Astrocyte (in vitro differentiated cells and primary cell): ENCODE measurements at regions not wholly inside any gene's neighbourhood (a gene's known extent, or its start where the extent isn't known, plus 50 kb on each side); places are given as distances from the start of the nearest gene placed in this dataset.

Source experiments
- DNase-seq: peaks from one replicate; pipeline ENCODE4 v3.0.0-alpha.2; 2010; ENCODE audit warnings: low read depth
- FAIRE-seq: peaks from 2 replicates; lab custom pipeline; 2011; peaks lifted over from hg19 to GRCh38; lab: Jason Lieb, UNC
- H2AFZ ChIP-seq: 2 replicates; pipeline ENCODE4 v1.6.0; 2012; ENCODE audit warnings: low read depth, low read length, inconsistent platforms
- H3K27ac ChIP-seq: 2 replicates; pipeline ENCODE4 v1.5.1; 2011; ENCODE audit warnings: low read depth, low read length, inconsistent platforms
- H3K27me3 ChIP-seq: 2 replicates; pipeline ENCODE4 v1.6.0; 2011; ENCODE audit warnings: low read length, inconsistent platforms; ENCODE audit not compliant: insufficient read depth
- H3K36me3 ChIP-seq: 2 replicates; pipeline ENCODE4 v1.5.1; 2011; ENCODE audit warnings: low read length, inconsistent platforms; ENCODE audit not compliant: insufficient read depth
- H3K4me1 ChIP-seq: 2 replicates; pipeline ENCODE4 v1.5.1; 2011; ENCODE audit warnings: low read length, inconsistent platforms; ENCODE audit not compliant: insufficient read depth
- H3K4me2 ChIP-seq: 2 replicates; pipeline ENCODE4 v1.6.0; 2012; ENCODE audit warnings: low read length, inconsistent platforms
- H3K4me3 ChIP-seq: 2 replicates; pipeline ENCODE4 v1.5.1; 2011; ENCODE audit warnings: low read depth, mild to moderate bottlenecking, low read length, inconsistent platforms; ENCODE audit not compliant: insufficient read depth
- H3K79me2 ChIP-seq: 2 replicates; pipeline ENCODE4 v1.6.0; 2012; ENCODE audit warnings: mild to moderate bottlenecking, low read length, inconsistent platforms; ENCODE audit not compliant: insufficient read depth
- H3K9ac ChIP-seq: 2 replicates; pipeline ENCODE4 v1.6.0; 2012; ENCODE audit warnings: mild to moderate bottlenecking, low read length, inconsistent platforms
- H3K9me3 ChIP-seq: 2 replicates; pipeline ENCODE4 v1.5.1; 2012; ENCODE audit warnings: low read depth, mild to moderate bottlenecking, low read length, inconsistent platforms; ENCODE audit not compliant: insufficient read depth
- H4K20me1 ChIP-seq: 2 replicates; pipeline ENCODE4 v1.6.0; 2012; ENCODE audit warnings: low read length, inconsistent platforms; ENCODE audit not compliant: insufficient read depth
- H3K27ac Mint-ChIP-seq: one replicate; pipeline ENCODE4 v1.8.0; 2021; ENCODE audit warnings: mild to moderate bottlenecking, mixed read lengths; ENCODE audit not compliant: unreplicated experiment
- H3K27me3 Mint-ChIP-seq: one replicate; pipeline ENCODE4 v1.8.0; 2021; ENCODE audit warnings: low read depth, mixed read lengths; ENCODE audit not compliant: unreplicated experiment
- H3K36me3 Mint-ChIP-seq: one replicate; pipeline ENCODE4 v1.8.0; 2021; ENCODE audit warnings: low read depth, mixed read lengths; ENCODE audit not compliant: unreplicated experiment
- H3K4me1 Mint-ChIP-seq: one replicate; pipeline ENCODE4 v1.8.0; 2021; ENCODE audit warnings: low read depth, mixed read lengths; ENCODE audit not compliant: unreplicated experiment
- H3K4me3 Mint-ChIP-seq: one replicate; pipeline ENCODE4 v1.8.0; 2021; ENCODE audit warnings: mild to moderate bottlenecking, moderate library complexity, mixed read lengths; ENCODE audit not compliant: unreplicated experiment
- H3K9me3 Mint-ChIP-seq: one replicate; pipeline ENCODE4 v1.8.0; 2021; ENCODE audit warnings: mild to moderate bottlenecking, mixed read lengths; ENCODE audit not compliant: unreplicated experiment
- EZH2 ChIP-seq: IDR thresholded peaks from 2 replicates; pipeline ENCODE4 v1.6.1; 2012; ENCODE audit warnings: mild to moderate bottlenecking, low read length, inconsistent platforms; ENCODE audit not compliant: insufficient read depth
- TF ChIP-seq, protein P1 (sequence below): IDR thresholded peaks from 2 replicates; pipeline ENCODE4 v1.5.1; 2011; ENCODE audit warnings: low read depth, mild to moderate bottlenecking, inconsistent platforms, low read length, moderate library complexity; ENCODE audit not compliant: insufficient read depth

DNA sequence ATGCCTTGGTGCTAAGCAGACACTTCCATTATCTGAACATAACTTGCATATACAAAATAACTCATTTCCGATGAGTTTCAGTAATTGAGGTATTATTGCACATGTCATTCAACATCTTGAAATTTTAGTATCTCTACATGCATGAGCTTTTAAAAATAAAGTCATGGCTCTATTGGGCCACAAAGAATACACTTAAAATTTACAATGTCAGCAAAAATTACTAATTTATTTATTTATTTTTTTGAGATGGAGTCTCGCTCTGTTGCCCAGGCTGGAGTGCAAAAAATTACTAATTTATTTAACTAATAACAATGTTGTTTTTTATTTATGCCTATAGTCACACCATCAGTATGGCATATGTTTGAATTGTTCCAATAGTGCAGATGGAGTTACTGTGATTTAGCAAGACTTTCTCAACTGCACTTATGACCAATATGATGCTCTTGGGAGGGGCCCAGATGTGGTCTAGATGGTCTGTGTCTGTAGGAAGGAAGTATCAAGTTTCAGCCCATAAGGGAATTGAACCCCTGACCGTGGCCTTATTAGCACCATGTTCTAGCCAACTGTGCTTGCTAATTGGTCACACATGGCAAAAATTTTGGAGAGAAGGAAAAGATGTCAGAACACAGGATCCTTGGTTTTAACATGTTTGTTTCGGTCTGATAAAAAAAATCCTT lies 370.7 kb upstream of the TSHZ2 start:
- no peak overlapping the region for H3K27ac ChIP-seq
- no peak for FAIRE-seq

DNA sequence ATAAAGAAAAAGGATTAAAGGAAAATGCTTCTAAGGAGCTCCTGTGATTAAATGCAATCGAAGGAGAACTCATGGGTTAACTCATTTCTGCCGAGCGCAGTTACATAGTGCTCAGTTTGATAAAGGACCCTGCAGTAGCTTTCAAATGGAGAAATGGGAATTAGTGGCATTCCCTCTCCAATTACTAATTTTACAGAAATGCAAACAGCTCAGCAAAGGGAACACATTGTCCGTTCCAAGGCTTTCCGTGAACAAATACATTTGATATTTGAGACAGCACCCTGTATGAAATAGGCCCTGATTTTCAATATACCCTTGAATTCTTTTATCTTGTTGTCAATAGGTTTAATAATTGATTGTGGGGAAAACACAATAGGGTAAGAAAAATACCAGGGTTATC lies 375.9 kb upstream of the TSHZ2 start:
- peaks cover 2% of the 10 kb centered on the region for H3K27me3 Mint-ChIP-seq
- no peak overlapping the region for H3K27ac ChIP-seq
- no peak overlapping the region for H3K27ac Mint-ChIP-seq
- no peak for TF ChIP-seq EZH2
- TF ChIP-seq, protein P1, sequence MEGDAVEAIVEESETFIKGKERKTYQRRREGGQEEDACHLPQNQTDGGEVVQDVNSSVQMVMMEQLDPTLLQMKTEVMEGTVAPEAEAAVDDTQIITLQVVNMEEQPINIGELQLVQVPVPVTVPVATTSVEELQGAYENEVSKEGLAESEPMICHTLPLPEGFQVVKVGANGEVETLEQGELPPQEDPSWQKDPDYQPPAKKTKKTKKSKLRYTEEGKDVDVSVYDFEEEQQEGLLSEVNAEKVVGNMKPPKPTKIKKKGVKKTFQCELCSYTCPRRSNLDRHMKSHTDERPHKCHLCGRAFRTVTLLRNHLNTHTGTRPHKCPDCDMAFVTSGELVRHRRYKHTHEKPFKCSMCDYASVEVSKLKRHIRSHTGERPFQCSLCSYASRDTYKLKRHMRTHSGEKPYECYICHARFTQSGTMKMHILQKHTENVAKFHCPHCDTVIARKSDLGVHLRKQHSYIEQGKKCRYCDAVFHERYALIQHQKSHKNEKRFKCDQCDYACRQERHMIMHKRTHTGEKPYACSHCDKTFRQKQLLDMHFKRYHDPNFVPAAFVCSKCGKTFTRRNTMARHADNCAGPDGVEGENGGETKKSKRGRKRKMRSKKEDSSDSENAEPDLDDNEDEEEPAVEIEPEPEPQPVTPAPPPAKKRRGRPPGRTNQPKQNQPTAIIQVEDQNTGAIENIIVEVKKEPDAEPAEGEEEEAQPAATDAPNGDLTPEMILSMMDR = no peak
- H3K36me3 ChIP-seq = no peaks in the 10 kb centered on the region
- no peak overlapping the region for H3K4me3 Mint-ChIP-seq
- H3K36me3 Mint-ChIP-seq = peaks cover 2% of the 10 kb centered on the region
- no peaks in the 10 kb centered on the region for H3K9me3 ChIP-seq
- no peaks in the 10 kb centered on the region for H4K20me1 ChIP-seq
- peaks cover 2% of the 10 kb centered on the region for H3K9me3 Mint-ChIP-seq
- FAIRE-seq (no peak), DNase-seq (no peak)
- H3K9ac ChIP-seq = no peak overlapping the region
- H3K4me3 ChIP-seq = no peak overlapping the region
- no peak overlapping the region for H3K4me2 ChIP-seq
- no peaks in the 10 kb centered on the region for H3K79me2 ChIP-seq
- H2AFZ ChIP-seq = no peak overlapping the region
- no peaks in the 10 kb centered on the region for H3K27me3 ChIP-seq
- no peaks in the 10 kb centered on the region for H3K4me1 ChIP-seq
- no peaks in the 10 kb centered on the region for H3K4me1 Mint-ChIP-seq

More for the DNA sequence above, 370.7 kb upstream of the TSHZ2 start:
- no peak for TF ChIP-seq EZH2
- TF ChIP-seq, protein P1 = no peak
- no peaks in the 10 kb centered on the region for H3K36me3 ChIP-seq
- H3K9me3 ChIP-seq = no peaks in the 10 kb centered on the region
- no peaks in the 10 kb centered on the region for H3K79me2 ChIP-seq
- no peak overlapping the region for H3K9ac ChIP-seq
- no peaks in the 10 kb centered on the region for H3K27me3 ChIP-seq
- Mint-ChIP-seq H3K36me3 (no peaks in the 10 kb centered on the region), H3K4me1 (no peaks in the 10 kb centered on the region), H3K4me3 (no peak overlapping the region), H3K9me3 (peaks cover 5% of the 10 kb centered on the region), H3K27ac (no peak overlapping the region), H3K27me3 (no peaks in the 10 kb centered on the region)
- H3K4me3 ChIP-seq = no peak overlapping the region
- DNase-seq = no peak
- no peak overlapping the region for H3K4me2 ChIP-seq
- no peak overlapping the region for H2AFZ ChIP-seq
- H4K20me1 ChIP-seq = no peaks in the 10 kb centered on the region
- H3K4me1 ChIP-seq = no peaks in the 10 kb centered on the region

DNA sequence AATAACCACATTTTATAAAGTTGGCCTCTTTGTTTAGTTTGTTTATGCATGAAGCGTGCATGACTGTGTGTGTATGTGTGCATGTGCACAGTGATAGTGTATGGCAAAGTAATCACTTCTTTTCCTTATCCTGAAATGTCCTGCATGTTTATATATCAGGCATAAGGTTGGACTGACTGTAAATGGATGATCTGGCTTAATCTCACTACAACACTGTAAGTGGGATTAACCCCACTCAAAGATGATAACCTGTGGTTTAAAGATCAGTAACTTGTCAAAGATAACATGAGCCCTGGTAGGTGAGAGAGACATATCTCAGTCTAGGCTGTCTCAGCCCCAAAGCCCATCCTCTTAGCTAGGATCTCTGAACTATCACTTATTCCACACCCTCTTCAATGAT lies 376.6 kb upstream of the TSHZ2 start:
- Mint-ChIP-seq H3K4me1 (no peaks in the 10 kb centered on the region), H3K4me3 (no peak overlapping the region), H3K36me3 (peaks cover 2% of the 10 kb centered on the region), H3K27ac (no peak overlapping the region), H3K9me3 (peaks cover 2% of the 10 kb centered on the region), H3K27me3 (peaks cover 2% of the 10 kb centered on the region)
- H3K4me2 ChIP-seq = no peak overlapping the region
- H3K4me1 ChIP-seq = no peaks in the 10 kb centered on the region
- H3K9me3 ChIP-seq = no peaks in the 10 kb centered on the region
- no peak overlapping the region for H3K27ac ChIP-seq
- no peaks in the 10 kb centered on the region for H3K79me2 ChIP-seq
- H3K9ac ChIP-seq = no peak overlapping the region
- FAIRE-seq = no peak
- H3K4me3 ChIP-seq = no peak overlapping the region
- no peaks in the 10 kb centered on the region for H3K27me3 ChIP-seq
- no peak for DNase-seq
- TF ChIP-seq, protein P1 = no peak
- TF ChIP-seq EZH2 = no peak
- no peaks in the 10 kb centered on the region for H3K36me3 ChIP-seq
- no peaks in the 10 kb centered on the region for H4K20me1 ChIP-seq
- no peak overlapping the region for H2AFZ ChIP-seq
